ENCODE measurements at regions not wholly inside any gene's neighbourhood (a gene's known extent, or its start where the extent isn't known, plus 50 kb on each side); places are given as distances from the start of the nearest gene placed in this dataset.
A peak's percentile ranks its signal among the peaks of the same experiment; 100 is the strongest.

DNA sequence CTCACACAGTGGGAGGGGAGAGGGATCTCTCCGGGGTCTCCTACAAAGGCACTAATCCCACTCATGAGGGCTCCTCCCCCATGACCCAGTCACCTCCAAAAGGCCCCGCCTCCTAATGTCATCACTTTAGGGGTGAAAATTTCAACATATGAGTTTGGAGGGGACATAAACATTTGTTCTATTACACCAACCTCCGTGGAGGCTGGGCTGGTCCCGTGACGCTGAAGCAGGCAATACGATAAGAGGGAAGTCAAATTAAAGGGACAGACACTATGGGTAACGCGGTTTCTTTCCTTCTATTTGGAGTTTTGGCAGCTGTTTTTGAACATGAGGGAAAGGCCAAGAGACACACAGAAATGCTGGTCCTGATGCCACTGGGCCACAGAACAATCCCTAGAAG, 175.7 kb upstream of the VASH1 start:
- H3K9me3 Mint-ChIP-seq = no peaks in the 10 kb centered on the region
- H3K4me1 Mint-ChIP-seq = no peaks in the 10 kb centered on the region

DNA sequence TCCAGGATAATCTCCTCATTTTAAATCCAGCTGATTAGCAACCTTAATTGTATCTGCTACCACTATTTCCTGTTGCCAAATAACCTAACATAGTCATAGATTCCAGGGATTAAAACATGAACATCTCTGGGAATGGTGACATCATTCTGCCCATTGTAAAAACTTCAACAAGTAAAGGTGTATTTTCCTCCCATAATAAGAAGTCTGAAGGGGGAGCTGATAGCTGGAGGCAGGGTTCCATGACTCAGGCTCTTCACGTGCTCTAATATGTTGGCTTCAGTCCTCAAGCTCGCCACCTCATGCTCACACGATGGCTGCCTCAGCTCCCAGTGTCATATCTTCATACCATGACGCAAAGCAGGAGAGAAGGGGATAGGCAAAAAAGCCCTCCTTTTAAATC, 172.0 kb upstream of the VASH1 start:
- H3K4me1 Mint-ChIP-seq = no peaks in the 10 kb centered on the region
- H3K36me3 Mint-ChIP-seq = no peaks in the 10 kb centered on the region
- no peak overlapping the region for H3K27ac Mint-ChIP-seq
- ATAC-seq (no peak), DNase-seq (ENCODE audit: low spot score in 2 of 2) (no peak)
- no peak overlapping the region for H3K4me3 Mint-ChIP-seq
- H3K9me3 Mint-ChIP-seq = no peaks in the 10 kb centered on the region

More for the DNA sequence above, 175.7 kb upstream of the VASH1 start:
- Mint-ChIP-seq H3K36me3 (no peaks in the 10 kb centered on the region), H3K4me3 (no peak overlapping the region), H3K27ac (no peak overlapping the region)
- no peak for ATAC-seq
- no peak for DNase-seq (ENCODE audit: low spot score in 2 of 2)

DNA sequence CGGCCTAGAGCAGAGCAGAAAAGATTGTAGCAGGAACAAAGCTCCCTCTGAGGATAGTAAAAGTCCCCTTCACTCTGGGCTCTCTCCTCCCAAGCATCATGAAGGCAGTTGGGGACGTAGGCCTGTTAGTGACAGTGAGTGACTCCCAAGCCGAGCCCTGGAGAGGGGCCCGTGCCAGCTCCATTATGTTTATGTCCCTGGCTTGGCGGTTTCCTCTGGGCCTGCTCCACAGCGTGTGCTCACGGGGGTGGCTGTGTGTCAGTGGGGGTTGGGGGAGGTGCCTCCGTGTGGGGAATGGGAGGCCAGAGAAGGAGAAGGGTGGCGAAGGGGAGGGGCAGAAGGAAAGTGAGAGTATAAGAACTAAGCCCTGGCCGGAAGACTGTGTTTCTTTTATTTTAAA, 170.0 kb upstream of the VASH1 start:
- Mint-ChIP-seq H3K4me1 (no peaks in the 10 kb centered on the region), H3K36me3 (no peaks in the 10 kb centered on the region), H3K27ac (no peak overlapping the region), H3K4me3 (no peak overlapping the region), H3K9me3 (no peaks in the 10 kb centered on the region)
- no peak for ATAC-seq
- no peak for DNase-seq (ENCODE audit: low spot score in 2 of 2)

DNA sequence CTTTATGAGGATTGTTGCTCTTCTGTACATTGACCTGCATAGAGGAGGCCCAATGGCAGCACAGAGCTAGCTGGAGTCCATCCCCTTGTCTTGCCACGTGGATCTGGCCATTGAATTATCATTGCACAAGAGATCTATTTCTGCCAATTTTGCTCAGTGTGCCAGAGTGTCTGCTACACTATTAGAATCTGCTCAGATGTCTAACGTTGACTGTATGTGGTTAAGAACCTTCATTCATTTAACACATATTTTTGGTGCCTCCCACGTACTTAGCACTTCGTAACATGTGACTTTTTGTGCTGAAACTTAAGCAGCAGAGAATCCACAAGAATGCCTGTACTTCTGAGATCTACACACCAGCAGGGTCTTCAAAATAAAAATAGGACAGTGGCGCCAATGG, 166.0 kb upstream of the VASH1 start:
- no peaks in the 10 kb centered on the region for H3K36me3 Mint-ChIP-seq
- DNase-seq (ENCODE audit: low spot score in 2 of 2) (no peak), ATAC-seq (no peak)
- H3K27ac Mint-ChIP-seq = no peak overlapping the region
- no peaks in the 10 kb centered on the region for H3K9me3 Mint-ChIP-seq
- H3K4me1 Mint-ChIP-seq = no peaks in the 10 kb centered on the region
- no peak overlapping the region for H3K4me3 Mint-ChIP-seq

DNA sequence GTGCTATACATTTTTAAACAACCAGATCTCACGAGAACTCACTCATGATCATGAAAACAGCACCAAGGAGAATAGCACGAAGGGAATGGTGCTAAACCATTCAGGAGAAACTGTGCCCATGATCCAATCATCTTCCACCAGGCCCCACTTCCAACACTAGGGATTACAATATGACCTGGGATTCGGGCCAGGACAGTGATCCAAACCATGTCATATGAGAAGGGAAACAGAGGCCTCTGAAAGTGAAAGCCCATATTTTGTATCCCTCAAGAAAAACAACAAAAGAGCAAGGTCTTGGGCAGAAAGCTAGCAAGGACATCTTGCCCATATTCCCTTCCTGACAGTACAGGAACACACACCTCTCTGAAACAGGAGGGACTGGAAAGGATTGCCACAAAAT, 163.9 kb upstream of the VASH1 start:
- Mint-ChIP-seq H3K4me3 (no peak overlapping the region), H3K27ac (no peak overlapping the region), H3K9me3 (no peaks in the 10 kb centered on the region), H3K4me1 (no peaks in the 10 kb centered on the region), H3K36me3 (no peaks in the 10 kb centered on the region)
- DNase-seq (ENCODE audit: low spot score in 2 of 2) = no peak
- no peak for ATAC-seq

DNA sequence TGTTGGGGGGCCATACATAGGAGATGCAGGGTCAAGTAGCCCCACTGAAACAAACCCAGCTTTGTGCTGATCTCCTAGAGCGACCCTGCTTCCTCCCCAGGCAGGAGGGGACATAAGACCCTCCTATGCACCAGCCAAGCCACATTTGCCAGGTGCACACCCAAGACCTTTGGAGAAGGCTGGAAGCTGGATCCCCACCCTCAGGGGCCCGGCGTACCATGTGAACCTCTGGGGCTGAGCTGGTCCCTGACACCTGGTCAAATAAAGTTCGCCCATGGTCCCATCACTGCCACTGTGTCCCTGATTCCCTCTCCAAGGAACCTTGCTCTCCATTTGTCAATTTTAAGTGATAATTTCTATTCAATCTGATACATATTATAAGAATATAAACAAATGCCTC, 162.1 kb upstream of the VASH1 start:
- H3K27ac Mint-ChIP-seq = no peak overlapping the region
- no peak for ATAC-seq
- no peaks in the 10 kb centered on the region for H3K4me1 Mint-ChIP-seq
- no peaks in the 10 kb centered on the region for H3K36me3 Mint-ChIP-seq
- no peak overlapping the region for H3K4me3 Mint-ChIP-seq
- no peaks in the 10 kb centered on the region for H3K9me3 Mint-ChIP-seq
- no peak for DNase-seq (ENCODE audit: low spot score in 2 of 2)

DNA sequence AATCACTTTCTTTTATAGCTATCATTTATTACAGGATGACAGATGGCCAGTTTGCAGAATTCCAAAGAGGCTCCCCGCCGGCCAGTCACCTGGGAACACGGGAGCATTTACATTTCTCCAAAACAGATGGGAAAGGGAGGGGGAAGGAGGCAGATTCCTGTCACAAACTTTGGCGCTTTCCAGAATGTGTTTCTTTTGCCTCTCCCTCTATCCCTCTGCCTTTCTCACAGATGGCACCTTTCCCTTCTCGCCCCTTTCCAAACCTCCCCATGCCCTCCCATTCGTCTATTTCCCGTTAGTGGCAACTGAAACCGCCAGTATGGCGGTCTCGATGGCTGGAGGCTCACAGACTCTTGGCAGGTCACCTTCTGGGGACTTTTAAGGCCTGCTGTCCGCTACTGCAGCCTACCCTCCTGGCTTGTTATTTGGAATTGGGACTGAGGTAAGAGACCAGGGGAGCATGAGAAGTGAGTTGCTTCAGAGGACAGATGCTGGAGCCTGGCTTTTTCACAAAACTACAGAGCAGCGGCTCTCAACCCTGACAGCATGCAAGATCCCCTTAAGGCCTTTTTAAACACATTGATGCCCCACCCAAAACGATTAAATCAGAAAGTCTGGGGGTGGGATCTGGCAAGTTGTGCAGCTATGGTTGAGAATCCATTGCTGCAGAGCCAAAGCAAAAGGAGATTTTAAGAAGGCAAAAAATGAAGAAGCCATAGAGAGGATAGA, 161.5 kb upstream of the VASH1 start:
- no peak overlapping the region for H3K27ac Mint-ChIP-seq
- DNase-seq (ENCODE audit: low spot score in 2 of 2) (no peak), ATAC-seq (no peak)
- no peaks in the 10 kb centered on the region for H3K4me1 Mint-ChIP-seq
- H3K36me3 Mint-ChIP-seq = no peaks in the 10 kb centered on the region
- no peak overlapping the region for H3K4me3 Mint-ChIP-seq
- H3K9me3 Mint-ChIP-seq = no peaks in the 10 kb centered on the region

DNA sequence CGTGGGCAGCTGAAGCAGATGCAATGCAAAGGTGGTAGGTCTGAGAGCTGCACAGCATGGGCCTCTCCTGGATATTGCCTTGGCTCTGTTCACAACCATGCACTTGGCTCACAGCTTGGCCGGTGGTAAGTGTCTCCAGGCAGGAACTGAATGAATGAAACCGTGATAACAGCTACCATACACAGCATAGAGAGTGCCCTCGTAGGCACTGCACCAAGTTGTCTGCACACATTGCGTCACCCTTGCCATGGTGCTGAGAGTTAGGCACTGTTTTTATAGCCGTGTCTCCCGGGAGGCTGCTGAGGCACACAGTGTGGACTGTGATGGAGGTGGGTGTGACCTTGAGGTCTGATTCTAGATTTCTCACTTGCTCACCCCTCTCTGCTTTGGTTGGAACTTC, 157.6 kb upstream of the VASH1 start:
- no peaks in the 10 kb centered on the region for H3K36me3 Mint-ChIP-seq
- H3K4me1 Mint-ChIP-seq = no peaks in the 10 kb centered on the region
- H3K4me3 Mint-ChIP-seq = no peak overlapping the region
- H3K9me3 Mint-ChIP-seq = no peaks in the 10 kb centered on the region
- ATAC-seq = peak; percentile 33
- no peak for DNase-seq (ENCODE audit: low spot score in 2 of 2)
- H3K27ac Mint-ChIP-seq = no peak overlapping the region

DNA sequence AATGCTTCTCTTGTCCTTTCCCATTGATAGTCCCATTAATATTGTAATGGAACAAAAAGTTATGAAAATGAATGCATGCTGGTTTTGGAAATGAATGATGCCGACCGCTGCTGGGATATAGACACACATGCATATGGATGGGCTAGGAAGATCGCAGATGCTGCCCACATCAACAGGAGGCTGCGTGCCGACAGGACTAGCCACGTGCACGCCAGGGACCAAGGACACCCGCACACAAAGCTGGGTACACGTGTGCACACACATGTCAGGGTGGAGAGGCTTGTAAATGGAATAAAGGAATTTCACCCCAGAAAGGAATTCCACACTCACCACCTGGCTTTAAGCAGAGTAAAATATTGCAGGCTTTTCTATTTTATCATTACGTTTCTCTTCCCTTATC, 153.8 kb upstream of the VASH1 start:
- H3K27ac Mint-ChIP-seq = no peak overlapping the region
- ATAC-seq (no peak), DNase-seq (ENCODE audit: low spot score in 2 of 2) (no peak)
- H3K9me3 Mint-ChIP-seq = no peaks in the 10 kb centered on the region
- H3K4me3 Mint-ChIP-seq = no peak overlapping the region
- no peaks in the 10 kb centered on the region for H3K4me1 Mint-ChIP-seq
- H3K36me3 Mint-ChIP-seq = no peaks in the 10 kb centered on the region

DNA sequence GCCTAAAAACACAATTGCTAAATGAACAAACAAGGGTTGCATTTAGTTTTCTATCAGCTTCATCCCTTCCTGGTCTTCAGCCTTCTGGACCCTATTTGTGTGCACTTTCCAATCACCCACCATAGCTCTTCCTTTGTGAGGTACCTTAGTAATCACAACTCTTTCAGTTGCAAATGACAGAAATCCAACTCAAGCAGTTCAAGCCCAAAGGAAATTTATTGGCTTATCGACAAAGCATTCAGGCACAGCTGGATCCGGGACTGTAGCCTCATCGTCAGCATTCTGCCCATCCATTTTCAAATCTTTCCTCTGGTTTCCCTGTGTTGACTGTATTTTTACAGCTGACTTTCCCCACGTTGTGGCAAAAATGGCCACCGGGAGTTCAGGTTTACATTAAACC, 148.6 kb upstream of the VASH1 start:
- DNase-seq (ENCODE audit: low spot score in 2 of 2) (no peak), ATAC-seq (no peak)
- H3K4me3 Mint-ChIP-seq = no peak overlapping the region
- H3K4me1 Mint-ChIP-seq = no peaks in the 10 kb centered on the region
- peaks cover 6% of the 10 kb centered on the region for H3K9me3 Mint-ChIP-seq
- H3K36me3 Mint-ChIP-seq = no peaks in the 10 kb centered on the region
- no peak overlapping the region for H3K27ac Mint-ChIP-seq

DNA sequence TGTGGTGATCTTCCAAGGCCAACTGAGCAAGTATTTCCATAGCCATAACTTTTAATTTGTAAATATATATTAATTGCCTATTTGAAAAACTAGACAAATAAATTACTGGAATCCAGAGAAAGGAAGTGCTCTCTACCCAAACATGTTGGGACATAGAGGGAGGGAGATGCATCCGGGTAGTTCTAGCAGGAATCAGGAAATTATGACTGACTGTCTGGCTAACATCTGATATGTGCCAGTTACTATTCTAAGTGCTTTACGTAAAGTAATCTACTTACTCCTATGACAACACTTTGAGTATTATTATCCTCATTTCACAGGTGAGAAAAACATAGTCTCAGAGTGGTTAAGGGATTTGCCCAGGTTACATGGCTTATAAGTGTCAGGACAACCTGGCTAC, 147.7 kb upstream of the VASH1 start:
- no peak overlapping the region for H3K4me3 Mint-ChIP-seq
- H3K9me3 Mint-ChIP-seq = peaks cover 6% of the 10 kb centered on the region
- no peaks in the 10 kb centered on the region for H3K36me3 Mint-ChIP-seq
- H3K27ac Mint-ChIP-seq = no peak overlapping the region
- DNase-seq (ENCODE audit: low spot score in 2 of 2) = no peak
- no peaks in the 10 kb centered on the region for H3K4me1 Mint-ChIP-seq
- ATAC-seq = no peak

DNA sequence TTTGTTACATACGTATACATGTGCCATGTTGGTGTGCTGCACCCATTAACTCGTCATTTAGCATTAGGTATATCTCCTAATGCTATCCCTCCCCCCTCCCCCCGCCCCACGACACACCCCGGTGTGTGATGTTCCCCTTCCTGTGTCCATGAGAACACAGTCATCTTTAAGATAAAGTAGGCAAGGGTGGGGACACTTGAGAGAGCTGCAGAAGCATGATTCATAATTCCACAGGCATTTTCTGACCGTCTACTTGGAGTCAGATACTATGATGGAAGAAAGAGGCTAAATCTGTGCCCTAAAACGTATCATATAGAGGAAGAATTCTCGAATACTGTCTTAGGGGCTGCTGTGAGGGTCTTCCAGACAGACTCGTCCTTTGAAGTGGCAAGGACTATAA, 145.9 kb upstream of the VASH1 start:
- Mint-ChIP-seq H3K27ac (no peak overlapping the region), H3K4me3 (no peak overlapping the region), H3K4me1 (no peaks in the 10 kb centered on the region), H3K9me3 (peaks cover 8% of the 10 kb centered on the region), H3K36me3 (no peaks in the 10 kb centered on the region)
- ATAC-seq = no peak
- no peak for DNase-seq (ENCODE audit: low spot score in 2 of 2)

DNA sequence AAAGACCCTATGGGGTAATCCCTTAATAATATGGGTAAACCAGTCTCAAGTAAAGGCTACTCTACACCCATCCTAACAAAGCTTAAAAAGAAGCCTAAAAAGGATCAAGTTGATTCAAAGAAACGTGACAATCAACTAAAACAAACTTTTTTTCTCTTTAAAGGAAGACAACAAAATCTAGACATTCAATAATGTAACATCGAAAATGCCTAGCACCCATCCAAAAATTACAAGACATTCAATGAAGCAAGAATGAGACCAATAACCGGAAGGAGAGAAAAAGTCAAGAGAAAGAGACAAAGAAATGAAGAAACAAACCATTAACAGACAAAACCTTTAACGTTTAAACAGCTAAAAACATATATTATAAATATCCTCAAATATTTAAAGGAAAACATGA, 143.8 kb upstream of the VASH1 start:
- Mint-ChIP-seq H3K4me1 (no peaks in the 10 kb centered on the region), H3K27ac (no peak overlapping the region), H3K36me3 (no peaks in the 10 kb centered on the region), H3K4me3 (no peak overlapping the region), H3K9me3 (peaks cover 8% of the 10 kb centered on the region)
- ATAC-seq (no peak), DNase-seq (ENCODE audit: low spot score in 2 of 2) (no peak)

DNA sequence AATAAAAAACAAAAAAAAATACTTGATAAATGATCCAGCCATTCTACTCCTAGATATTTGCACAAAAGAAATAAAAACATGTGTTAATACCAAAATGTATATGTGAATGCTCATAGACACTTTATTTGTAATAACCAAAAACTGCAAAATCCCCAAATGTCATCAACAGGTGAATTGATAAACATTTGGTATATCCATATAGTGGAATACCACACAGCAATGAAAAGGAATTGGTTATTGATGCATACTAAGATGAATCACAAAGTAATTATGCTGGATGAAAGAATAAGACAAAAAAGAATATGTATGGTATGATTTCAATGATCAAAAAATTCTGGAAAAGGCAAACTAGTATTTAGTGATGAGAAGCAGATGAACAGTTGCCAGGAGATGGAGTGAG, 124.7 kb upstream of the VASH1 start:
- Mint-ChIP-seq H3K27ac (no peak overlapping the region), H3K9me3 (no peaks in the 10 kb centered on the region), H3K4me1 (no peaks in the 10 kb centered on the region), H3K4me3 (no peak overlapping the region), H3K36me3 (no peaks in the 10 kb centered on the region)
- no peak for DNase-seq (ENCODE audit: low spot score in 2 of 2)
- ATAC-seq = no peak

DNA sequence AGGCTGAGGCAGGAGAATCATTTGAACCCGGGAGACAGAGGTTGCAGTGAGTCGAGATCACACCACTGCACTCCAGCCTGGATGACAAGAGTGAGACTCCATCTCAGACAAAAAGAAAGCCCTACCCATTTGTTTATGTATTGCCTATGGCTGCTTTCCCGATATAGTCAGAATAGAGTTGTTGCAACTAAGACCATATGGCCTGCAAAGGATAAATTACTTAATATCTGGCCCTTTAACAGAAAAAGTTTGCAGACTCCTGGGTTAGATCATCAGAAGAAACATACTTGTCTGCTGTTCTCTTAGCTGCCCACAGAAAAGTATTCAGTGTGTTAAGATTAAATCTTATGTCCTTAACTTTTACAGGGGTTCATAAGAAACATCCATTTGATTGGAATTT, 122.4 kb upstream of the VASH1 start:
- Mint-ChIP-seq H3K4me3 (no peak overlapping the region), H3K4me1 (no peaks in the 10 kb centered on the region), H3K27ac (no peak overlapping the region), H3K36me3 (no peaks in the 10 kb centered on the region), H3K9me3 (no peaks in the 10 kb centered on the region)
- DNase-seq (ENCODE audit: low spot score in 2 of 2) (no peak), ATAC-seq (no peak)

DNA sequence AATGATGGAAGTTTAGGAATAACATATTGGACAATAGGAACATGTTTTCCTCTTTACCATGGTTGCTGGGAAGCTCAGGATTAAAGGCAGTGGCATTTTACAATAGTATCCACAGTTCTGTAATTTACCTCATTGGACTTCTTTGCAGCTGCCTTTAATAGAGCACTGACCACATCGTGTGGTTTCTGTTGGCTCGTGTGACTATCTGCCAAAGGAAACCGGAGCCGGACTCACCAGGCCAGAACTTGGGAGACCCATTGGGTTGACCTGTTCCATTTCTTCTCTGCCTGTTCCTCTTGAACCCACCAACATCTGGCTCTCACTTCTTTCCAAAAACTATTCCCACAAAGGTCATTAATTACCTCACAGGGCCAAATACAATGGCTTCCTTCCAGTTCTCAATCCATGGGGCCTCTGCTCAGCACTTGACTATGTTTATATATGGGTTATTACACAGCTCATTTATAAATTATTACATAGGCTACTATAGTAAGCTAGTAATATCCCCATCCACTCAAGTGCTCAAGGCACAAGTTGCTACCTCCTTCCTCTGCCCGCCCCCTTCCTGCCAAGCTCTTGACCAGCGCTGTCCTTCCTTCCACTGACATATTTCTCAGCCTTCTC, 121.5 kb upstream of the VASH1 start:
- H3K4me3 Mint-ChIP-seq = no peak overlapping the region

More for the DNA sequence above, 121.5 kb upstream of the VASH1 start:
- Mint-ChIP-seq H3K4me1 (no peaks in the 10 kb centered on the region), H3K36me3 (no peaks in the 10 kb centered on the region), H3K27ac (no peak overlapping the region), H3K9me3 (no peaks in the 10 kb centered on the region)
- DNase-seq (ENCODE audit: low spot score in 2 of 2) (no peak), ATAC-seq (no peak)
